22Rv1 (cell line): ENCODE measurements at regions not wholly inside any gene's neighbourhood (a gene's known extent, or its start where the extent isn't known, plus 50 kb on each side); places are given as distances from the start of the nearest gene placed in this dataset.

Experiments
- CTCF ChIP-seq: fragments of 450-650 bp; IDR thresholded peaks from 2 replicates; pipeline ENCODE4 v1.5.1; 2017; ENCODE audit warnings: mild to moderate bottlenecking
- ZFX ChIP-seq: fragments of 450-650 bp; IDR thresholded peaks from 2 replicates; pipeline ENCODE4 v1.6.1; 2017; ENCODE audit warnings: antibody characterized with exemption, borderline replicate concordance

- no peak for TF ChIP-seq CTCF
- no peak for TF ChIP-seq ZFX
Measured at GRCh38 chr11:26244207-26244606, 87.7 kb upstream of the ANO3 start.
